ENCODE measurements at regions not wholly inside any gene's neighbourhood (a gene's known extent, or its start where the extent isn't known, plus 50 kb on each side); places are given as distances from the start of the nearest gene placed in this dataset.

GRCh38 chr15:62558640-62559380, 393.7 kb upstream of the C2CD4B start:
- no peak for DNase-seq

- no peak for DNase-seq
These were observed 394.3 kb upstream of the C2CD4B start for GRCh38 chr15:62559381-62559733.

GRCh38 chr15:62561059-62561519, 396.0 kb upstream of the C2CD4B start:
- DNase-seq, result no peak

GRCh38 chr15:62561571-62561970, 396.5 kb upstream of the C2CD4B start:
- no peak for DNase-seq

GRCh38 chr15:62564886-62565633, 400.0 kb upstream of the C2CD4B start:
- no peak for DNase-seq

- DNase-seq, result no peak
These were observed 400.5 kb upstream of the C2CD4B start for GRCh38 chr15:62565634-62566026.

GRCh38 chr15:62566248-62566647, 401.2 kb upstream of the C2CD4B start:
- DNase-seq, result no peak

- no peak for DNase-seq
These were observed 402.4 kb upstream of the C2CD4B start for GRCh38 chr15:62567501-62567900.

GRCh38 chr15:62568004-62568403, 402.9 kb upstream of the C2CD4B start:
- DNase-seq, result no peak

GRCh38 chr15:62568702-62569101, 403.6 kb upstream of the C2CD4B start:
- DNase-seq, result no peak

GRCh38 chr15:62569460-62570404, 404.6 kb upstream of the C2CD4B start:
- no peak for DNase-seq

GRCh38 chr15:62570405-62570783, 405.3 kb upstream of the C2CD4B start:
- no peak for DNase-seq

GRCh38 chr15:62571072-62571471, 406.0 kb upstream of the C2CD4B start:
- no peak for DNase-seq

GRCh38 chr15:62572797-62573196, 407.7 kb upstream of the C2CD4B start:
- DNase-seq, result no peak

GRCh38 chr15:62573876-62574275, 408.8 kb upstream of the C2CD4B start:
- no peak for DNase-seq

GRCh38 chr15:62578546-62578945, 413.5 kb upstream of the C2CD4B start:
- DNase-seq, result no peak

GRCh38 chr15:62578960-62579359, 413.9 kb upstream of the C2CD4B start:
- no peak for DNase-seq

- no peak for DNase-seq
These were observed 414.8 kb upstream of the C2CD4B start for GRCh38 chr15:62579842-62580241.

GRCh38 chr15:62582580-62582979, 417.5 kb upstream of the C2CD4B start:
- DNase-seq, result no peak

- DNase-seq, result no peak
These were observed 419.5 kb upstream of the C2CD4B start for GRCh38 chr15:62584301-62585235.

GRCh38 chr15:62588938-62589670, 424.0 kb upstream of the C2CD4B start:
- no peak for DNase-seq
